GM19239 (cell line): ENCODE measurements at regions not wholly inside any gene's neighbourhood (a gene's known extent, or its start where the extent isn't known, plus 50 kb on each side); places are given as distances from the start of the nearest gene placed in this dataset.
"Not testable (repeated sequence)": the region's sequence is repeated elsewhere in the genome, so short reads cannot be mapped to it uniquely, and the experiment has no call there.

Experiments used
- DNase-seq: peaks from one replicate; pipeline ENCODE4 v3.0.0; 2011; ENCODE audit warnings: low spot score; ENCODE audit not compliant: insufficient read length
- FAIRE-seq: peaks from 2 replicates; lab custom pipeline; 2011; peaks lifted over from hg19 to GRCh38; lab: Jason Lieb, UNC

GRCh38 chr1:146656356-146657060, 281.6 kb upstream of the NBPF12 start:
- not testable (repeated sequence) for FAIRE-seq, DNase-seq

GRCh38 chr1:146654763-146655162, 283.4 kb upstream of the NBPF12 start:
- FAIRE-seq, DNase-seq: not testable (repeated sequence)

- FAIRE-seq, DNase-seq: not testable (repeated sequence)
Measured at GRCh38 chr1:146645978-146646604, 292.0 kb upstream of the NBPF12 start.

- not testable (repeated sequence) for FAIRE-seq, DNase-seq
Measured at GRCh38 chr1:146641534-146641933, 296.6 kb upstream of the NBPF12 start.

GRCh38 chr1:146640671-146641070, 297.5 kb upstream of the NBPF12 start:
- FAIRE-seq, DNase-seq: not testable (repeated sequence)

GRCh38 chr1:146630302-146630701, 307.8 kb upstream of the NBPF12 start:
- not testable (repeated sequence) for DNase-seq, FAIRE-seq

- FAIRE-seq, DNase-seq: not testable (repeated sequence)
Measured at GRCh38 chr1:146618582-146618981, 319.5 kb upstream of the NBPF12 start.

- not testable (repeated sequence) for DNase-seq, FAIRE-seq
Measured at GRCh38 chr1:146604681-146605080, 333.4 kb upstream of the NBPF12 start.

GRCh38 chr1:146600720-146601307, 337.3 kb upstream of the NBPF12 start:
- not testable (repeated sequence) for FAIRE-seq, DNase-seq

GRCh38 chr1:146599906-146600305, 338.2 kb upstream of the NBPF12 start:
- not testable (repeated sequence) for FAIRE-seq, DNase-seq

- DNase-seq, FAIRE-seq: not testable (repeated sequence)
Measured at GRCh38 chr1:146581229-146581628, 352.4 kb upstream of the NOTCH2NLA start.

- not testable (repeated sequence) for FAIRE-seq, DNase-seq
Measured at GRCh38 chr1:146567541-146567940, 338.7 kb upstream of the NOTCH2NLA start.

- not testable (repeated sequence) for FAIRE-seq, DNase-seq
Measured at GRCh38 chr1:146558032-146558431, 329.2 kb upstream of the NOTCH2NLA start.

- not testable (repeated sequence) for DNase-seq, FAIRE-seq
Measured at GRCh38 chr1:146556405-146556804, 327.6 kb upstream of the NOTCH2NLA start.

- FAIRE-seq, DNase-seq: not testable (repeated sequence)
Measured at GRCh38 chr1:146552414-146552813, 323.6 kb upstream of the NOTCH2NLA start.

- FAIRE-seq, DNase-seq: not testable (repeated sequence)
Measured at GRCh38 chr1:146548684-146549083, 319.9 kb upstream of the NOTCH2NLA start.

- not testable (repeated sequence) for DNase-seq, FAIRE-seq
Measured at GRCh38 chr1:146546189-146546588, 317.4 kb upstream of the NOTCH2NLA start.

GRCh38 chr1:146537775-146538373, 309.1 kb upstream of the NOTCH2NLA start:
- not testable (repeated sequence) for FAIRE-seq, DNase-seq

GRCh38 chr1:146536028-146536427, 307.2 kb upstream of the NOTCH2NLA start:
- DNase-seq, FAIRE-seq: not testable (repeated sequence)

GRCh38 chr1:146535575-146535974, 306.8 kb upstream of the NOTCH2NLA start:
- DNase-seq, FAIRE-seq: not testable (repeated sequence)
